ENCODE measurements at regions not wholly inside any gene's neighbourhood (a gene's known extent, or its start where the extent isn't known, plus 50 kb on each side); places are given as distances from the start of the nearest gene placed in this dataset.

DNA sequence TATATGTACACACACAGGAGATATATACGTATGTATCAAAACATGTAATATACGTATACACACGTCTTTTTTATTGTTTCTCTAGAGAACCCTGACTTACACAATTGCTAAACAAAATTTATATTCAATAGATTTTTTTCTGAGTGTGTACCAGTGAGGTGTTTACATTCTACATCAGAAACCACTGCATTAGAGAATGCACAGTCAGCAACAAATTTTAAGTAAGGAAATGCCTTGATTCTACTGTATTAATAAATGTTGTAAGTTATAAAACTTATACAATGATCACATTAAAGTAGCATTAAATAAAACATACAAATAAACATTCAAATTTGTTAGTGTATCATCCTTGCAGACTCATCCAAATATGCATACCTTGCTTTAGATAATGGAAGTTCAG is 376.4 kb upstream of the FAM98A start:
- no peak for DNase-seq
- no peaks in the 10 kb centered on the region for H3K27me3 ChIP-seq
- H3K4me1 ChIP-seq, result no peaks in the 10 kb centered on the region
- intact Hi-C loops (cut with DNase I), result no loop called here
- WGBS, 2 donors, result 72 to 80% methylated on average over 3 of the region's 3 CpGs
- TF ChIP-seq POLR2A (IDR thresholded peaks at IDR 0.05), result no peak
- TF ChIP-seq, protein P1, sequence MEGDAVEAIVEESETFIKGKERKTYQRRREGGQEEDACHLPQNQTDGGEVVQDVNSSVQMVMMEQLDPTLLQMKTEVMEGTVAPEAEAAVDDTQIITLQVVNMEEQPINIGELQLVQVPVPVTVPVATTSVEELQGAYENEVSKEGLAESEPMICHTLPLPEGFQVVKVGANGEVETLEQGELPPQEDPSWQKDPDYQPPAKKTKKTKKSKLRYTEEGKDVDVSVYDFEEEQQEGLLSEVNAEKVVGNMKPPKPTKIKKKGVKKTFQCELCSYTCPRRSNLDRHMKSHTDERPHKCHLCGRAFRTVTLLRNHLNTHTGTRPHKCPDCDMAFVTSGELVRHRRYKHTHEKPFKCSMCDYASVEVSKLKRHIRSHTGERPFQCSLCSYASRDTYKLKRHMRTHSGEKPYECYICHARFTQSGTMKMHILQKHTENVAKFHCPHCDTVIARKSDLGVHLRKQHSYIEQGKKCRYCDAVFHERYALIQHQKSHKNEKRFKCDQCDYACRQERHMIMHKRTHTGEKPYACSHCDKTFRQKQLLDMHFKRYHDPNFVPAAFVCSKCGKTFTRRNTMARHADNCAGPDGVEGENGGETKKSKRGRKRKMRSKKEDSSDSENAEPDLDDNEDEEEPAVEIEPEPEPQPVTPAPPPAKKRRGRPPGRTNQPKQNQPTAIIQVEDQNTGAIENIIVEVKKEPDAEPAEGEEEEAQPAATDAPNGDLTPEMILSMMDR (IDR thresholded peaks at IDR 0.05), result no peak
- H3K27ac ChIP-seq, result no peak overlapping the region
- H3K9me3 ChIP-seq, result no peaks in the 10 kb centered on the region
- no peak overlapping the region for H3K4me3 ChIP-seq
- H3K36me3 ChIP-seq, result no peaks in the 10 kb centered on the region

DNA sequence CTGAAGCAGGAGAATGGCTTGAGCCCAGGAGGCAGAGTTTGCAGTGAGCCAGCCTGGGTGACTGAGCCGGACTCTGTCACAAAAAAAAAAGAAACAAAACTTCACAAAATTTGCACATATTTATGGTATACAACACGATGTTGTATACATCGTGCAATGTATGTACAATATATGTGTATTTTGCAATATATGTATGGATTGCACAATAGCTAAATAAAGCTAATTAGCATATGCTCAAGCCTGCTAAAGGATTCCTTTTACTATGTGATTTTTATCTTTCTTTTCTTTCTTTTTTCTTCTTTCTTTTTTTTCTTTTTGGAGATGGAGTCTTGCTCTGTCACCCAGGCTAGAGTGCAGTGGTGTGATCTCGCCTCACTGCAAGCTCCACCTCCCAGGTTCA is 368.0 kb upstream of the FAM98A start:
- 84 to 87% methylated on average over 4 of the region's 4 CpGs for WGBS, 2 donors
- TF ChIP-seq, protein P1 (IDR thresholded peaks at IDR 0.05), result no peak
- TF ChIP-seq POLR2A (IDR thresholded peaks at IDR 0.05), result no peak
- H3K4me3 ChIP-seq, result no peak overlapping the region

DNA sequence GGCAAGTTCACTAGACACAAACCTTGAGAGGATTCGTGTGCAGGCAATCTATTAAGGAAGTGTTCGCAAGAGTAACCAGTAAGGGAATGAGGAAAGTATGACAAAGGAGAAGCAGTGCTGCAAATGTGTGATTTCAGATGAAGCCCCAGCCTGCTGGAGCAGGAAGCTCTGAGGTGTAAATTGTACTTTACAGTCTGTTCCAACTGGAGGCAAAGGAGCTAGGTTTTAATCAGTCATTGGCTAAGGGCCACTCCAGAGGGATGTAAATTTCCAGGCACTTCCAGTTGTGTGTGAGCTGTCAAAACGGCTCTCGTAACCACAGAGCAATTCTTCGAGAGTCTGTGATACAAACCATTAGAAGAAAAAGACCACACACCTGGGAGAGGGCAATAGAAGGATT is 359.5 kb upstream of the FAM98A start:
- no peaks in the 10 kb centered on the region for H3K9me3 ChIP-seq
- H3K4me3 ChIP-seq, result no peak overlapping the region
- no peaks in the 10 kb centered on the region for H3K36me3 ChIP-seq
- no peaks in the 10 kb centered on the region for H3K27me3 ChIP-seq
- intact Hi-C loops (cut with DNase I), result no loop called here
- TF ChIP-seq, protein P1 (IDR thresholded peaks at IDR 0.05), result no peak
- TF ChIP-seq POLR2A (IDR thresholded peaks at IDR 0.05), result no peak
- no peak overlapping the region for H3K27ac ChIP-seq
- H3K4me1 ChIP-seq, result no peaks in the 10 kb centered on the region
- 50 to 52% methylated on average over 5 of the region's 5 CpGs for WGBS, 2 donors
- DNase-seq, result no peak

More for the DNA sequence above, 368.0 kb upstream of the FAM98A start:
- no peaks in the 10 kb centered on the region for H3K9me3 ChIP-seq
- no peaks in the 10 kb centered on the region for H3K4me1 ChIP-seq
- H3K27me3 ChIP-seq, result no peaks in the 10 kb centered on the region
- intact Hi-C loops (cut with DNase I), result no loop called here
- no peaks in the 10 kb centered on the region for H3K36me3 ChIP-seq
- no peak overlapping the region for H3K27ac ChIP-seq
- no peak for DNase-seq

DNA sequence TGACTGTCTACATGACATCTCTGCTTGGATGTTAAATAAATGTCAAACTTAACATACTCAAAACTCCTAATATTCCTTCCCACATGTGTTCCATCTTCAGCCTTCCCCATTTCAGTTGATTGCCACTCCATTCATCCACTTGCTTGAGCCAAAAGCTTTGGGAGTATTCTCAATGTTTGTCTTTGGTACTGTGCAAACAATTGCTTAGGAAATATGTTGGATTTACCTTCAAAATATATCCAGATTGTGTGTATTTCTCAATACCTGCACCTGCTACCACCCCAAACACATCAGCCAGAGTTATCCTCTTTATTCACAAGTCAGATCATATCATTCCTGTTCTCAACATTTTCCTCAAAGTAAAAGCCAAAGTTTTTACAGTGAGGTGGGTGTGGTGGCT is 350.3 kb upstream of the FAM98A start:
- intact Hi-C loops (cut with DNase I), result no loop called here
- Histone ChIP-seq H3K36me3 (no peaks in the 10 kb centered on the region), H3K4me3 (no peak overlapping the region), H3K27ac (no peak overlapping the region), H3K27me3 (no peaks in the 10 kb centered on the region), H3K4me1 (no peaks in the 10 kb centered on the region), H3K9me3 (no peaks in the 10 kb centered on the region)
- TF ChIP-seq POLR2A (IDR thresholded peaks at IDR 0.05), result no peak
- TF ChIP-seq, protein P1 (IDR thresholded peaks at IDR 0.05), result no peak
- DNase-seq, result no peak

DNA sequence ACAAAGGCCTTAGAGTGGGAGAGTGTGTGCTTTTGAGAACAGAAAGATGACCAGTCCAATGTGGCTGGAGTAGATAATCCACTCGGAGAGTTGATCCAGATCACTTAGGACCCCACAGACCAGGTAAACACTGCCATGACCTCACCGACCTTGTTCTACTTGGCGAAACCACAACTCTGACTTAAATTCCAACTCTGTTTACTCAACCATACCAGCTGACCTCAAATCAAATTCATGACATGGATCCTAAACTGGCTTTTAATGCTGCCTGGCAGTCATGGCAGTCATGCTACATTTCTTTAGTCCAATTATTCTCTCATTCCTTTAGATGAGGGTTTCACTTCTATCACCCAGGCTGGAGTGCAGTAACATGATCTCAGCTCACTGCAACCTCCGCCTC is 347.1 kb upstream of the FAM98A start:
- WGBS, 2 donors, result 84 to 88% methylated on average over 4 of the region's 4 CpGs
- no peaks in the 10 kb centered on the region for H3K36me3 ChIP-seq
- no peak for DNase-seq

More for the DNA sequence above, 347.1 kb upstream of the FAM98A start:
- no peak overlapping the region for H3K4me3 ChIP-seq
- H3K9me3 ChIP-seq, result peaks cover 0 to 4% (median 0%) of the 10 kb centered on the region in 3 donors
- no peak overlapping the region for H3K27ac ChIP-seq
- no peak for TF ChIP-seq POLR2A (IDR thresholded peaks at IDR 0.05)
- TF ChIP-seq, protein P1 (IDR thresholded peaks at IDR 0.05), result no peak
- H3K27me3 ChIP-seq, result no peaks in the 10 kb centered on the region
- no peaks in the 10 kb centered on the region for H3K4me1 ChIP-seq
- intact Hi-C loops (cut with DNase I), result no loop called here
